Head of caudate nucleus (tissue), 42 donors: ENCODE measurements at regions not wholly inside any gene's neighbourhood (a gene's known extent, or its start where the extent isn't known, plus 50 kb on each side); places are given as distances from the start of the nearest gene placed in this dataset.

Experiments used
- DNase-seq, 42 donors: peaks; one replicate each; pipeline versions ENCODE4 v3.0.0 to v3.0.0-alpha.2; 2020 to 2021; ENCODE audit warnings: mixed read lengths in 7 of 42
- intact Hi-C: fragments of 100-400 bp; cut with DNase I; formaldehyde crosslinking; loops from one replicate; pipeline ENCODE4 v1.15.0; 2022

DNA sequence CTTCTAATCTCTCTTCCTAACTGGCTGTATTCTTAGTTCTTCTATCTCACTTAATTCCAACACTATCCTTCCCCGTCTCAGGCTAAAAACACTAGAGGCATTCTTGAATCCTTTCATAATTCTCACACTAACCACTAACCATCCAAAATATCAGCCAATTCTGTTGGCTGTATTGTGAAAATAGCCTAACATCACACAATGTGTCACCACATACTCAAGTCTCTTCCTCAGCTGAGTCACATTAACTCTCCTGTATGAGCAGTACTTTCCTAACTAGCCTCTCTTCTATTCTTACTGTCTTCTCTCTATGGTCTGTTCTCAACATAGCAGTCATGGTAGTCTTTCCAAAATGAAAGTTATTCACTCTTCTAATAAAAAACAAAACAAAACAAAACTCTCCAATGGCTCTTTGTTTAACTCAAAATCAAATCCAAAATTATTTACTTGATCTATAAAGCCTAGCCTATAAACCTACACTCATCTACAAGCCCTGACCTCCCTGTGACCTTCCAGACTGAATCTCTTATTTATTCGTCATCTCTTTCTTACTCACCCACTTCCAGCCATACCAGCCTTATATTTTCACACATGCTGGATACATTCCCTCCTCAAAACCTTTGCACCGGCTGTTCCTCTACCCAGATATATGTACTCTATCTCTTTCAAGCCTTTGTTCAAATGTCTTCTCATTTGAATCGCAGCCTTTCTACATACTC, 445.9 kb downstream of the TLL1 start:
- no peak for DNase-seq
- intact Hi-C loops = no loop called here

GRCh38 chr4:166323250-166323649, 450.2 kb downstream of the TLL1 start:
- intact Hi-C loops = no loop called here
- no peak for DNase-seq

- no peak for DNase-seq
- intact Hi-C loops = no loop called here
Measured at GRCh38 chr4:166324321-166324720, 451.3 kb downstream of the TLL1 start.

DNA sequence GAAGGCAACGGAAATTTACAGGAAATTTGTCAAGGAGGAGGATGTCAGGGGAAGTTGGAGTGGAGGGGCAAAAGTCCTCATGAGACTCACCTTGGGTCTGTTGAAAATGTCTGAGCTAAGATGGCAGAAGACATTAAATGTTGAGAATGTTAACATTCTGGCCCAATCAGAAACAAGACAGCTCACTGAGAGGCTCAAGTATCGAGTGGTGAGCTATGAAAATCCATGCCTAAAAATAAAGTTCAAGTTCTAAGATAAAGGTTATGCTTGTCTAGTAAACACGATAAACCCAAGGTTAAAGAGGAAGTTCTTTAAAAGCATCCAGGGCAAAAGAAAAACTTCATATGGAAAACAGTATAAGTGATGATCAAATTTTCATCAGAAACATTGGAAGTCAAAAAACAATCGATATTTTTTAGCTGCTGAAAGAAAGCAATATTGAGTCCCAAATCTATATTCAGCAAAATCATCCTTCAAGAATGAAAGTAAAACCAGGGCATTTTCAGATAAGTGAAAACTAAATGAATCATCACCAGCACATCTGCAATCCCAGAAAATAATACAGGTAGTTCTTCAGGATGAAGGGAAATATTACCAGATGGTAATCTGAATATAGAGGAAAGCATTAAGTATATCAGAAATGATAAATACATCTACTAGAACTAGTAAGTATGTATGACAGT, 462.4 kb downstream of the TLL1 start:
- intact Hi-C loops = no loop called here

GRCh38 chr4:166341992-166342391, 469.0 kb downstream of the TLL1 start:
- intact Hi-C loops = no loop called here
- DNase-seq = no peak

More for the DNA sequence above, 462.4 kb downstream of the TLL1 start:
- DNase-seq = no peak

- intact Hi-C loops = no loop called here
- DNase-seq = no peak
Measured at GRCh38 chr4:166363198-166363597, 490.2 kb downstream of the TLL1 start.

GRCh38 chr4:166366012-166366411, 493.0 kb downstream of the TLL1 start:
- intact Hi-C loops = no loop called here
- DNase-seq = no peak

DNA sequence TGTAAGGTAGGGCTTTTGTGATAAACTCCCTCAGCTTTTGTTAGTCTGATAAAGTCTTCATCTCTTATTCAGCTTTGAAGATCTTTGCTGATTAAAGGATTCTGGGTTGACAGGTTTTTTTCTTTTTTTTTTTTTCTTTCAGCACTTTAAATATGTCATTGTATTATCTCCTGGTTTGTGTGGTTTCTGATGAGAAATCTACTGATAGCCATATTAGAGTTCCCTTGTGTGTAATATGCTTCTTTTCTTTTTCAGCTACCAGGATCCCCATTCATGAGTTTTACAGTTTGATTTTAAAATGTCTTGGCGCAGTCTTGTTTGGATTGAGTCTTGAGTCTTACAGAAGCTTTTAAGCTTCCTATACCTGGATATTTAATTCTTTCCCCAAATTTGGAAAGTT, 504.5 kb downstream of the TLL1 start:
- intact Hi-C loops = no loop called here
- no peak for DNase-seq

DNA sequence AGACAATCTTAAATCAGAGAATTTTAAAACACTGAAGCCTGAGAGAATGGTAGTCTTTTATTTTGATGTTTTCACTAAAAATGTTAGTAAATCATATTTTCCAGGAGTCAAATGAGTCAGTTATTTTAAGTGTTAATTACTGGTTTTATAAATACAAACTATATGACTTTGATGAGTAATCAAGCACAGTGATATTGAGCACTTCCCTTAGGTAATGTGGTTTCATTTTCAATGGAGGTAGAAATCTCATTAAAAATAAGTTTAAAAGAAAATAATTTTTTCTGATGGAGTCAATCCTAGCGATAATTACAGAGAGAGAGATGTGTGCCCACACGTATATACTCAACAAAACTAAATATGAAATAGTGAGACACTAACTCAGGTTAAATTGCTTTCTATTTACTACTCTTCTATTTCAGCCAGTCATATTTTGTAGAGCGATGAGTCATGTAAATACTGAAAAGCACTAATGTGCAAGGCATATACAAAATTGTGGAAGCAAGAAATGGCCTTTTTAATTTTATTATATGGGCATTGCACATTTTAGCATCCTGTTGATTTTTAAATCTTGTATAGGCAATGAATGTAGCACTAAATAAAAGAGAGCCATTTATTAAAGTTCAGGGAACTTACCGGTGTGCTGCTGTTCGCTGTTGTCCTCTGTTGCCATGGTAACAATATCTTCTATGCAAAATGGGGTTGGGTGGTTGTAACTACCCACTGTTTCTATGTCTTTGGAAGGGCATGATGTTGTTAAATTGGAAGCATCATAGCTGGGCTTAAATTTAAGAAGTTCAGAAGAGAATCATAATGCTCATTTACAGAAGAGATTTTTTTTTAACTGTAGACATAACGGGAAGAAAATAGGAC, 513.7 kb downstream of the TLL1 start:
- DNase-seq = no peak
- intact Hi-C loops = no loop called here

DNA sequence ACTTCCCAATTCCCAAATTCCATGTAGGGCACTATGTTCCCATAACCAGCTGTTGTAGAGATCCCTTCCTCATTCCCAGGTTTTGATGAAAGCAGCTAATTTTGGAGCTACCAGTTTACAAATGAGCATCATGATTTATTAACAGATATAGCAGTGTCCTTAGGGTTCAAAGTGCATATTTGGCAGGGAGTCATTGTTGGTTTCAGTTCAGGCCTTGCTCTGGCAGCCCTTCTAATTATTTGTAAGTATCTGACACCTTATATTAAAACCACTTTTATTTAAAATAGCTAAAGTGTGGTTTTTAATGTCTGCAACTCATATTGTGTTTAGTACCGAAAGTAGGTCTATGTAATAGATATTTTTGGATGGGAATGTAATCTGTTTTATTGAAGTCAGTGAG, 518.5 kb downstream of the TLL1 start:
- no peak for DNase-seq
- intact Hi-C loops = no loop called here

DNA sequence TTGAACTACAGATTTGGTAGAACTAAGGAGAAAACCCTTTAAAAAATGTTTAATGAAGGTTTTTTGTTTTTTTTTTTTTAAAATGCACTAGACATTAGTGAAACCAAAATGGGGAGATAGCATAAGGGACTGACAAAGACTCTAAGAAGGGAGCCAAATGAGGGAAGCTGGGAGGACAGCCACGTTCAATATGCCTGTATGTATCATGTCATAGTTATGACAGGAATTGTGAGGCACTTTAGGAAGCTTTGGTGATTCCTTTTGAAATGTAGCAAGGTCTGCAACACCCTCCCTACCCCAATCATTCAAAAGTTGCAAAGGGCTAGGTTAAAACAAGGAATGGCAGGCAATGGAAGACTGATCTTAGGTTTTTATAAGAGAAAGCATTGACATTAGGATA, 526.0 kb downstream of the TLL1 start:
- DNase-seq = no peak
- intact Hi-C loops = no loop called here

DNA sequence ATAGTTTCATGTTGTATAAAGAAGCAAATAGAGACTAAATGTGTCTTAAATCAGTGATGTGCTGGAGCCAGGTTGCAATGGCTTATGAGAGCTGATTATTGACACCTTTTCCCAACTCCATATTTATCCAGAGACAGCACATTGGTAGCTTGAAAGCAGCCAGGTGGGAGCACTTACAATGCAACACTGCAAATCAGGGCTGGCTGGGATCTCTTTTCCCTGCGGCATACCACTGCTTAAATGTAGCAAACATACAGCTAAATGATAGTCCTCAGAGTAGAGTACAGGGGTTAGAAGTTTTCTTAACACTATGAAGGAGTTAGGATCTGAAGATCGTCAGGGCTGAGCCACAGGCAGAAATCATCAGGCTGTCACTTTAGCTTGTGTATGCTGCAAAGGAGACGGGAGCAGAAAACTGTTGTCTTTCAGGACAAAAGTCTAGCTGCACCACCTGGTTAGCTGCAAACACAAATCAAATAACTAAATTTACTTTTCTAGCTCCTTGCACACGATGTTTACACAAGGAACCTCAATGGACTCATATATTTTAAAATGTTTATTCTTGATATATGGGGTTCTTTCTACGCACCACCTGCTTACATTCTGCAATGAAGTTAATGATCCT, 527.3 kb downstream of the TLL1 start:
- intact Hi-C loops = no loop called here
- DNase-seq = no peak

DNA sequence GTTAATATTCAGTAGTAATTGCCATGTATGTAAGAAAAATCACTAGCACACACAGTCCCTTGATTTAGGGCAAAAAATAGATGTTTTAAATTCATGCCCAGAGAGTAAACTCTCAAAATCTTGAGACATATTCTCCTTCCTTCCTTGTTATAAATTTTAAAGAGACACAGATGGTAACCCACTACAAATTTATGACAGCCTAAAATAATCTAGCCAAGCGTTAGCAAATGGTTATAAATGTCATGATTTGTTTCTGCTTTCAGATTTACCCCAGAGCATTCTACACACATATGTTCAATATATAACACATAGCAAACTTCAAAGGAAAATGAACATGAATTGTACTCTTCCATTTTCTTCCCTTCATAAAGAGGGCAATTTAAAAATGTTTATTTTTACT, 540.3 kb downstream of the TLL1 start:
- DNase-seq = no peak
- intact Hi-C loops = no loop called here

GRCh38 chr4:166414431-166414830, 541.4 kb downstream of the TLL1 start:
- no peak for DNase-seq
- intact Hi-C loops = no loop called here

- no peak for DNase-seq
- intact Hi-C loops = no loop called here
Measured at GRCh38 chr4:166415749-166416148, 542.7 kb downstream of the TLL1 start.

DNA sequence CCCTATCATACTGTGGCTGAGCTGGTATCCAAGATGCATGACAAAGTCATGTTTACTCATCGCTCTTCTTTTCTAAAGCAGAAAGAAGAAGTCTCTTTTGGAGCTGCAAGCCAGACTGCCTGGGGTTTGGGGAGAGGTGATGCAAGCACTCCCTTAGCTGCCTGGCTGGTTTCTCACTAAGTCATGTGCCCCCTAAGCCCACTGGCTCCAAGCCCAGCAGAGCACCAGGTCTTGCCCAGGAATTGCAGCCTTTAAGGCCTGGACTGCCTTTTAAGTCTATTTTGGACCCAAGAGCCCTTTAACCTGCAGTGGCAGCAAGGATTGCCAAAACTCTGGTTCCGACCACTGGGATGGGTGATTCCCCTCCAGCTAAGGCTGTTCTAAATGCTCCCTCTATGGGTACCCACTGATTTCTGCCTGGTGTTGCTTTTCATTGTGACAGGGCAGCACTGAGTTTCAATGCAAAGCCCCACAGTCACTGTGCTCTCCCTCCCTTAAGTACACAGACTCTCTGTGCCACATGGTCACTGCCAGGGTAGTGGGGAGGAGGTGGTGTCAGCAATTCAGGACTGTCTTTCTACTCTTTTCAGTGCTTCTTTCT, 548.6 kb downstream of the TLL1 start:
- intact Hi-C loops = no loop called here
- no peak for DNase-seq

GRCh38 chr4:166422475-166422874, 549.4 kb downstream of the TLL1 start:
- no peak for DNase-seq
- intact Hi-C loops = no loop called here

DNA sequence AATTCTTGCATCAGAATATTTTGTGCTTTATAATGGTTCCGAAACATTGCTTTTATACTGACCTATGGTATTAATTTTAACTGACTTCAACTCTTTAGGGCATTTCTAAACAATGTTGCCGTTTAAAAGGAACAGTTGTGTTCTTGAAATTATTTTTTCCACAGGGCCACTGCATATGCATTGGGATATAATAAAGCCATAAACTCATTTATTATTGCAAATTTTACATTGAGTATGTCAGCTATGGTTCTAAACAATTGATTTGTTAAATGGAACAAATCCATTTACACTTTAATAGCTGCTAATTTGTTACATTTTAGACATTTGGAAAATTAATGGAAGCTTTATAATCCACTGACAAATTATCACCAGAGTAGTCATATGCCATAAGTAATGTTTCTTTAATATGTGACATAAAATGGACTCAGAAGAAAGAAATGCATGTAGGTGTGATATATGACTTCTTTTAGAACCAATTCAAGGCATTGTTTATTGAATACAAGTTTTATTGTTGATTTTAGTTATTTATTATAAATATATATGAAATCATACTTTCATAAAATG, 553.3 kb downstream of the TLL1 start:
- intact Hi-C loops = no loop called here
- no peak for DNase-seq

DNA sequence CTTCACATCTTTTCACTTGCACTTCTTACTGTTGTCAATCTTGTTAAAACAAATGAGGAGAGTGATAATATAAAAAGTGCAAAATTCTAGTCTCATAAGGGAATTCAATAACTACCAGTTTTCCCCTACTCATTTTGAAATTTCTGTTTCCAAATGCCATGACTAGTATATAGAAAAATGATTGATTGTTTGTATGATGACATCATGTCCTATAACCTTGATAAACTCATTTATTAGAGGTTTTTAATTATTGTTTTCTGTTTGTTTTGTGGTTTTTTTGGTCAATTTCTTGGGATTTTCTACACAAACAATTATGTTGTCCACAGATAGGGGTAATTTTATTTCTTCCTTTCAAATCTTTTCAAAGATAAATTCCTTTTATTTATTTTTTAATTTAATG, 559.1 kb downstream of the TLL1 start:
- DNase-seq = no peak
- intact Hi-C loops = no loop called here
